DND-41 (cell line): ENCODE measurements at regions not wholly inside any gene's neighbourhood (a gene's known extent, or its start where the extent isn't known, plus 50 kb on each side); places are given as distances from the start of the nearest gene placed in this dataset.

Experiments used
- EZH2 ChIP-seq: IDR thresholded peaks from 3 replicates; pipeline ENCODE4 v1.6.1; 2012; ENCODE audit warnings: borderline replicate concordance, low read depth, mild to moderate bottlenecking, moderate library complexity, low read length, inconsistent platforms; ENCODE audit not compliant: severe bottlenecking
- TF ChIP-seq, protein P1 (sequence below): IDR thresholded peaks from 2 replicates; pipeline ENCODE4 v1.5.1; 2012; ENCODE audit warnings: borderline replicate concordance, low read length, moderate library complexity, mild to moderate bottlenecking; ENCODE audit not compliant: poor library complexity, severe bottlenecking; ENCODE audit errors: extremely low read depth

DNA sequence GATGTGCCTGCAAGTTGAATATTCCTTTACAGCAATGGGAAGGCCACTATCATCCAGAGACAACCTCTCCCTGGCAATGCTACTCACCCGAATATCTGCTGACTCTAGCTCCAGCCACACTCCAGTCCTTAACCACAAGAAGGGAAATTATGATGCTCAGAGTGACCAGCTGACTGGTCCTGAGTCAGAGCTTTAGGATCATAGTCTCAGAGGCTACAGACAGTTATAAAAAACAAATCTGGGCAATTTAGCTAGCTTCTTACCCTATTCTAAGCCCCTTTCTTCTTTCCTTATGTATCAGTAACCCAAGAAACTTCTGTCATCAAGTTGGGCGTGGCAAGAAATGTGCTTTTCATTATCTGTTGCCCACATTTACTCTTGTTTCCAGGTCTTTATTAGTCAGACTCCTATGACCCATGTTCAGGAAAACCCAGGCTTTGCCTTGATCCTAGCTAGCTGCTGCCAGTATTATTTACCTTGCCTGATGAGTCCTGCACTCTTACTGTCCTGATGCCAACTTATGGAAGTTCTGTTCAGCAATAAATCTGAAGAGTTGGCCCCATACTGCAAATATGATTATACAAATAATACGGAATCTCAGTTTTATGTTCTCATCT is 207.0 kb downstream of the TTLL7 start:
- TF ChIP-seq, protein P1, sequence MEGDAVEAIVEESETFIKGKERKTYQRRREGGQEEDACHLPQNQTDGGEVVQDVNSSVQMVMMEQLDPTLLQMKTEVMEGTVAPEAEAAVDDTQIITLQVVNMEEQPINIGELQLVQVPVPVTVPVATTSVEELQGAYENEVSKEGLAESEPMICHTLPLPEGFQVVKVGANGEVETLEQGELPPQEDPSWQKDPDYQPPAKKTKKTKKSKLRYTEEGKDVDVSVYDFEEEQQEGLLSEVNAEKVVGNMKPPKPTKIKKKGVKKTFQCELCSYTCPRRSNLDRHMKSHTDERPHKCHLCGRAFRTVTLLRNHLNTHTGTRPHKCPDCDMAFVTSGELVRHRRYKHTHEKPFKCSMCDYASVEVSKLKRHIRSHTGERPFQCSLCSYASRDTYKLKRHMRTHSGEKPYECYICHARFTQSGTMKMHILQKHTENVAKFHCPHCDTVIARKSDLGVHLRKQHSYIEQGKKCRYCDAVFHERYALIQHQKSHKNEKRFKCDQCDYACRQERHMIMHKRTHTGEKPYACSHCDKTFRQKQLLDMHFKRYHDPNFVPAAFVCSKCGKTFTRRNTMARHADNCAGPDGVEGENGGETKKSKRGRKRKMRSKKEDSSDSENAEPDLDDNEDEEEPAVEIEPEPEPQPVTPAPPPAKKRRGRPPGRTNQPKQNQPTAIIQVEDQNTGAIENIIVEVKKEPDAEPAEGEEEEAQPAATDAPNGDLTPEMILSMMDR: no peak
- no peak for TF ChIP-seq EZH2
